ENCODE measurements at regions not wholly inside any gene's neighbourhood (a gene's known extent, or its start where the extent isn't known, plus 50 kb on each side); places are given as distances from the start of the nearest gene placed in this dataset.

GRCh38 chr3:105944276-105944675 is 75.5 kb upstream of the CBLB start:
- TF ChIP-seq CTCF (conservative IDR thresholded peaks at IDR 0.05 in 1 of 2, IDR thresholded peaks at IDR 0.05 in 1 of 2; ENCODE audit: extremely low read depth in 1 of 2, insufficient read depth in 1 of 2, low read depth in 1 of 2, low read length in 2 of 2) (no peak), EZH2 (IDR thresholded peaks at IDR 0.05; ENCODE audit: borderline replicate concordance, low read length) (no peak)

All from mammary epithelial cell (primary cell).